HCT116 (cell line): ENCODE measurements at regions not wholly inside any gene's neighbourhood (a gene's known extent, or its start where the extent isn't known, plus 50 kb on each side); places are given as distances from the start of the nearest gene placed in this dataset.

Experiments used
- ATAC-seq: fragments of 200-7000 bp; cut with Tn5 transposase; 2 replicates; pipeline ENCODE4 v1.9.1; 2020; ENCODE audit warnings: mild to moderate bottlenecking, moderate library complexity
- BruUV-seq: library from RNA; stranded (reverse); fragments of 400-500 nt; replicated peaks from 2 replicates; lab custom pipeline; 2021; lab: Mats Ljungman, UMichigan
- CTCF ChIA-PET: fragments of 300-600 bp; sonication (Branson Sonifier 250); formaldehyde crosslinking; loops from one replicate; lab custom pipeline; 2021; ENCODE audit warnings: antibody characterized with exemption; lab: Charles Lee
- POLR2A ChIA-PET: fragments of 300-600, 350-600 bp; sonication (Branson Sonifier 250); formaldehyde crosslinking; loops from one replicate; lab custom pipeline; 2021; ENCODE audit warnings: antibody characterized with exemption; lab: Charles Lee
- RAD21 ChIA-PET, 2 experiments: fragments of 300-600 bp; sonication (Branson Sonifier 250); formaldehyde crosslinking; loops; one replicate each; lab custom pipeline; 2023; ENCODE audit warnings: low total read pairs in 2 of 2; ENCODE audit not compliant: uncharacterized antibody in 2 of 2, unreplicated experiment in 2 of 2, low non-redundant PET in 1 of 2; lab: Charles Lee
- DNase-seq: peaks from one replicate; pipeline ENCODE4 v3.0.0-alpha.2; 2010; ENCODE audit warnings: low read depth, low spot score
- H2AFZ ChIP-seq: fragments of 200-600 bp; shearing (Covaris generic), sonication (generic); 2 replicates; pipeline ENCODE4 v1.6.1; 2017; ENCODE audit warnings: low read depth, mixed run types, mixed read lengths, antibody characterized with exemption, low read length; ENCODE audit not compliant: poor library complexity, severe bottlenecking
- H3K27ac ChIP-seq: 2 replicates; pipeline ENCODE4 v1.5.1; 2012; ENCODE audit warnings: low read depth, low read length
- H3K27me3 ChIP-seq: fragments of 200-600 bp; sonication (generic); 2 replicates; pipeline ENCODE4 v1.6.1; 2016; ENCODE audit warnings: mixed run types, low read length, mixed read lengths; ENCODE audit not compliant: insufficient read depth
- H3K36me3 ChIP-seq, 2 experiments: fragments of 200-500 bp in 1 of 2; fragments of 200-600 bp in 1 of 2; sonication (Bioruptor generic) in 1 of 2; sonication (generic) in 1 of 2; 2 replicates each; pipeline versions ENCODE4 v1.5.1 to v1.6.1; 2014 to 2016; ENCODE audit warnings: low read length in 2 of 2, inconsistent platforms in 1 of 2, mixed read lengths in 1 of 2, mixed run types in 1 of 2; ENCODE audit not compliant: insufficient read depth in 2 of 2, control insufficient read depth in 1 of 2
- H3K4me1 ChIP-seq, 2 experiments: fragments of 200-600 bp in 1 of 2; sonication (generic) in 1 of 2; 2 replicates each; pipeline versions ENCODE4 v1.5.1 to v1.6.1; 2012 to 2017; ENCODE audit warnings: low read length in 2 of 2, inconsistent platforms in 1 of 2, mild to moderate bottlenecking in 1 of 2, mixed read lengths in 1 of 2, mixed run types in 1 of 2, moderate library complexity in 1 of 2; ENCODE audit not compliant: insufficient read depth in 2 of 2, control insufficient read depth in 1 of 2
- H3K4me2 ChIP-seq: fragments of 200-600 bp; sonication (generic); 2 replicates; pipeline ENCODE4 v1.6.1; 2017; ENCODE audit warnings: mixed run types, low read length, mixed read lengths
- H3K4me3 ChIP-seq, 2 experiments: fragments of 200-600 bp in 1 of 2; sonication (generic) in 1 of 2; replicated peaks in 1 of 2; 2 replicates each; pipeline ENCODE4 v1.5.1; 2011 to 2016; ENCODE audit warnings: low read length in 2 of 2, control low read depth in 1 of 2, low read depth in 1 of 2, mild to moderate bottlenecking in 1 of 2, mixed read lengths in 1 of 2, mixed run types in 1 of 2
- H3K79me2 ChIP-seq: fragments of 200-600 bp; sonication (generic); 2 replicates; pipeline ENCODE4 v1.6.1; 2017; ENCODE audit warnings: mild to moderate bottlenecking, mixed run types, low read length, moderate library complexity, mixed read lengths; ENCODE audit not compliant: insufficient read depth
- H3K9ac ChIP-seq: fragments of 200-600 bp; sonication (generic); 2 replicates; pipeline ENCODE4 v1.6.1; 2016; ENCODE audit warnings: low read length, mixed read lengths
- H3K9me2 ChIP-seq: fragments of 200-600 bp; sonication (generic), shearing (Covaris generic); 2 replicates; pipeline ENCODE4 v1.6.1; 2017; ENCODE audit warnings: mixed run types, mild to moderate bottlenecking, moderate library complexity; ENCODE audit not compliant: insufficient read depth
- H3K9me3 ChIP-seq, 2 experiments: fragments of 200-500 bp in 1 of 2; fragments of 200-600 bp in 1 of 2; sonication (Bioruptor generic) in 1 of 2; sonication (generic) in 1 of 2; 2 replicates each; pipeline ENCODE4 v1.6.1; 2014 to 2017; ENCODE audit warnings: low read length in 2 of 2, mixed read lengths in 2 of 2, inconsistent platforms in 1 of 2, low read depth in 1 of 2, mild to moderate bottlenecking in 1 of 2, mixed run types in 1 of 2, moderate library complexity in 1 of 2; ENCODE audit not compliant: control insufficient read depth in 1 of 2, insufficient read depth in 1 of 2
- H4K20me1 ChIP-seq: fragments of 200-600 bp; sonication (generic), shearing (Covaris generic); 2 replicates; pipeline ENCODE4 v1.6.1; 2017; ENCODE audit warnings: mixed run types, mild to moderate bottlenecking, moderate library complexity; ENCODE audit not compliant: insufficient read depth
- ATF3 ChIP-seq: IDR thresholded peaks from 2 replicates; pipeline ENCODE4 v1.6.1; 2012
- CEBPB ChIP-seq: IDR thresholded peaks from 2 replicates; pipeline ENCODE4 v1.6.1; 2012; ENCODE audit warnings: low read depth
- CTCF ChIP-seq, 3 experiments: fragments of 200-600 bp in 1 of 3; sonication (generic) in 1 of 3; IDR thresholded peaks in 2 of 3; conservative IDR thresholded peaks in 1 of 3; 2 replicates each; pipeline ENCODE4 v1.5.1; 2012 to 2017; ENCODE audit warnings: low read depth in 2 of 3, low read length in 2 of 3, antibody characterized with exemption in 1 of 3, borderline replicate concordance in 1 of 3, control low read depth in 1 of 3, mild to moderate bottlenecking in 1 of 3, mixed read lengths in 1 of 3, mixed run types in 1 of 3, moderate library complexity in 1 of 3; ENCODE audit not compliant: insufficient read depth in 1 of 3
- ELF1 ChIP-seq: IDR thresholded peaks from 2 replicates; pipeline ENCODE4 v1.6.1; 2012; ENCODE audit warnings: low read depth, borderline replicate concordance
- EZH2phosphoT487 ChIP-seq: fragments of 200-600 bp; IDR thresholded peaks from 2 replicates; pipeline ENCODE4 v1.6.1; 2018; ENCODE audit warnings: antibody characterized with exemption, borderline replicate concordance
- FOSL1 ChIP-seq: IDR thresholded peaks from 2 replicates; pipeline ENCODE4 v1.6.1; 2012; ENCODE audit warnings: low read depth
- JUND ChIP-seq: IDR thresholded peaks from 2 replicates; pipeline ENCODE4 v1.6.1; 2012
- POLR2A ChIP-seq: IDR thresholded peaks from 2 replicates; pipeline ENCODE4 v1.7.0; 2011; ENCODE audit warnings: borderline replicate concordance; ENCODE audit not compliant: insufficient read depth, insufficient read length; ENCODE audit errors: extremely low read depth
- REST ChIP-seq: IDR thresholded peaks from 2 replicates; pipeline ENCODE4 v1.6.1; 2012; ENCODE audit warnings: low read depth
- ZBTB33 ChIP-seq: IDR thresholded peaks from 2 replicates; pipeline ENCODE4 v1.6.1; 2011; ENCODE audit warnings: mild to moderate bottlenecking, low read length, moderate library complexity; ENCODE audit not compliant: insufficient replicate concordance; ENCODE audit errors: extremely low read depth
- intact Hi-C: fragments of 100-400 bp; cut with micrococcal nuclease; formaldehyde crosslinking; loops from 2 replicates; pipeline ENCODE4 v1.10.0; 2022

- POLR2A ChIA-PET, result no interaction called here
- no peaks in the 10 kb centered on the region for H3K9me2 ChIP-seq
- H2AFZ ChIP-seq, result no peak overlapping the region
- H3K4me3 ChIP-seq, result no peak overlapping the region
- no peaks in the 10 kb centered on the region; the same call in 1 of the 2 replicates for H3K27me3 ChIP-seq
- no peak for ATAC-seq
- no peak overlapping the region for H3K4me2 ChIP-seq
- no peaks in the 10 kb centered on the region for H4K20me1 ChIP-seq
- intact Hi-C loops, result no loop called here
- H3K9ac ChIP-seq, result no peak overlapping the region
- TF ChIP-seq ZBTB33, result no peak
- no peak for TF ChIP-seq REST
- no peak for TF ChIP-seq ELF1
- TF ChIP-seq EZH2phosphoT487, result no peak
- no peak for TF ChIP-seq JUND
- TF ChIP-seq ATF3, result no peak
- TF ChIP-seq CTCF (IDR thresholded peaks at IDR 0.05 in 2 of 3, conservative IDR thresholded peaks at IDR 0.05 in 1 of 3; ENCODE audit: borderline replicate concordance in 1 of 3, insufficient read depth in 1 of 3, low read depth in 2 of 3, low read length in 2 of 3), result no peak
- no peak for TF ChIP-seq CEBPB
- no peak for TF ChIP-seq FOSL1
- no peak for TF ChIP-seq POLR2A
- CTCF ChIA-PET, result no interaction called here
- H3K79me2 ChIP-seq, result no peaks in the 10 kb centered on the region
- no peak for DNase-seq
- H3K9me3 ChIP-seq, result no peaks in the 10 kb centered on the region
- RAD21 ChIA-PET, result no interaction called here
- no peak overlapping the region for H3K27ac ChIP-seq
- H3K36me3 ChIP-seq, result no peaks in the 10 kb centered on the region
- BruUV-seq, result no TSS peak
- peaks cover 5 to 13% of the 10 kb centered on the region in 2 experiments for H3K4me1 ChIP-seq
Observed at GRCh38 chr15:69806287-69806915, 291.3 kb downstream of the TLE3 start.
